ENCODE measurements at regions not wholly inside any gene's neighbourhood (a gene's known extent, or its start where the extent isn't known, plus 50 kb on each side); places are given as distances from the start of the nearest gene placed in this dataset.

GRCh38 chr22:49226096-49226495 is 601.6 kb downstream of the BRD1 start:
- DNase-seq (ENCODE audit: low spot score), result no peak
- TF ChIP-seq CTCF (IDR thresholded peaks at IDR 0.05; ENCODE audit: extremely low read depth, missing control alignments), result no peak

- no peak for TF ChIP-seq CTCF (IDR thresholded peaks at IDR 0.05; ENCODE audit: extremely low read depth, missing control alignments)
- DNase-seq (ENCODE audit: low spot score), result no peak
These were observed 603.4 kb downstream of the BRD1 start for GRCh38 chr22:49224243-49224642.

GRCh38 chr22:49218142-49218541 is 609.5 kb downstream of the BRD1 start:
- TF ChIP-seq CTCF (IDR thresholded peaks at IDR 0.05; ENCODE audit: extremely low read depth, missing control alignments), result no peak
- no peak for DNase-seq (ENCODE audit: low spot score)

GRCh38 chr22:49216579-49216978 is 611.1 kb downstream of the BRD1 start:
- TF ChIP-seq CTCF (IDR thresholded peaks at IDR 0.05; ENCODE audit: extremely low read depth, missing control alignments), result no peak
- DNase-seq (ENCODE audit: low spot score), result no peak

- no peak for TF ChIP-seq CTCF (IDR thresholded peaks at IDR 0.05; ENCODE audit: extremely low read depth, missing control alignments)
- DNase-seq (ENCODE audit: low spot score), result no peak
These were observed 611.8 kb downstream of the BRD1 start for GRCh38 chr22:49215840-49216239.

GRCh38 chr22:49214976-49215375 is 612.7 kb downstream of the BRD1 start:
- DNase-seq (ENCODE audit: low spot score), result no peak
- TF ChIP-seq CTCF (IDR thresholded peaks at IDR 0.05; ENCODE audit: extremely low read depth, missing control alignments), result no peak

- no peak for TF ChIP-seq CTCF (IDR thresholded peaks at IDR 0.05; ENCODE audit: extremely low read depth, missing control alignments)
- no peak for DNase-seq (ENCODE audit: low spot score)
These were observed 613.8 kb downstream of the BRD1 start for GRCh38 chr22:49213731-49214352.

All from GM20000 (cell line).